ENCODE measurements at regions not wholly inside any gene's neighbourhood (a gene's known extent, or its start where the extent isn't known, plus 50 kb on each side); places are given as distances from the start of the nearest gene placed in this dataset.

DNA sequence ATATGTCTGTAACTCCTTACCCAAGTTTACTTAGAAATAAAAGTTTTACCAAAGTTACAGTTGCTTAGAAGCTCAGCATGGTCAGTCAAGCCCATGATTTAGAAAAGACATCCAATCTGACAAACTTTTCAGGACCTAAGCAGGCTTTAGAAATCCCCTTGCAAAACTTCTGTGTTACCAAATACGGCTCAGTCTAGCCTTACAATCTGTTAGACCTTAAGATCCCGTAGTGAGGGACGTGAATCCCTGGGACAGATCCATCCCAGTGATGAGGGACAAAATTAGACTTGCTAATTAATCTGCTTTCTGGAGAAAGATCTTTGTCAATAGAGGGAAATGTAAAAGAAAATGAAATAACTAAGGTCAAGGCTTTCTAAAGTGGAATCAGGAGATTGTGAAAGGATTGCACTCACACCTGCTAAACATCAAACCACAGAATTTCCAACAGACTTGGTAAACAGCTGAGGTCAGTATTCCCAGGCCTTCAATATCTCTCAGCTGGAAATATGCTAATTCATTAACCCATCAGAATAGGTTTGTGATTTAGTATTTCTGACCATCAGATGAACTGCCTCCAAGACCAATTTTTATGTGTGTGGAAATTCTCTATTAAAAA lies 375.3 kb downstream of the DUSP10 start:
- no peak for DNase-seq (ENCODE audit: low read depth)

DNA sequence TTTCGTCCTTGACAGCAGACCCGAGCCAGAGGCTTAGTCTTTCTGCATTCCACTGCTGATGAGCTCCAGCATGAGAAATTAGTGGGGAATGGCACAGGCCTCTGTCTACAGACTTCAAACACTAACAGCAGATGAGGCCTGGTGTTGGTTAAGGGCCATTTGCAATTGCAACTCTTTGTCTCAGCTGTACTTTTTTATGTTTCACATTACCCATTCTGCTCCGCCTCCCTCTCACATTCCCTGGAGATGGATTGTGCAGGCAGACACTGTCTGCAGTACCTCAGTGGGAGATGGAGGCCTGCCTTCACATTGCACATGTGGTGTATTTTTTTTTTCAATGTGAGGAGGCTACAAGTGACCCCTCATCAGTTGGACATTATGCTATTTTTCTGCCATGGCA lies 370.2 kb downstream of the DUSP10 start:
- no peak for DNase-seq (ENCODE audit: low read depth)

DNA sequence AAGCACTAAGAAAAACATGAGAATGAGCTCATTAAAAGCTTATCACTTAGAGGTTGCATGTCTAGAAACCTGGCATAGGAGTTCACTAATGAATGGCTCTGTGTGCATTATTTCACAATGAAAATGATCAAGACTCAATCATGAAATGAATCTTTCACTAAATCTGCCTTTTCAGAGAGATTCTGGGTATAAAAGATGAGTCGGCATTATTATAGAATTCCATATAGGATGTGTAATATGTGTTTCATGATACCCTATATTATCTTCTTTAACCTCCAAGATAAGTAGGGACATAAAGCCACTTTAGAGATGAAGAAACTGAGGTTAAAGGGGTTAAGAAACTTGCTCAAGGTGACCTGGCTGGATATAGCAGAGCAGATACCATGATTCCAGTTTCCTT lies 368.1 kb downstream of the DUSP10 start:
- DNase-seq (ENCODE audit: low read depth): no peak

DNA sequence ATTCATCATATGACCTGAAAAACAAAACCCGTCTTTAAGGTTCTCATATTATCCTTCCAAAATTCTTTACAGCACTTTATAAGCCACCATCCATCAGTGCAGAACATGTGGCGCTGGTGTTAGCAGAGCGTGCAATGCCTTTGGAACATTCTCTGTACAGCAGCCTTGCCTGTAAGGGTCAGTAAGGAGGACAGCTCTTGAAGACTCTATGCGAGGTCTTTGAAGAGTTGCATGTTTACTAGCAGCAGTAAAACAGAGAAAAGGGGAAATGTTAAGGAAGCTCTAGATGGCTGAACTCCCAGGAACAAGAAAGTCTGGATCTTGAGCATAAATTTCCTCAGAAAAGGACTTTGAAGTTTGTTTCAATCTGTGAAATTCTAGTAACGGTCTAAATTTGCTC lies 365.6 kb downstream of the DUSP10 start:
- no peak for DNase-seq (ENCODE audit: low read depth)

DNA sequence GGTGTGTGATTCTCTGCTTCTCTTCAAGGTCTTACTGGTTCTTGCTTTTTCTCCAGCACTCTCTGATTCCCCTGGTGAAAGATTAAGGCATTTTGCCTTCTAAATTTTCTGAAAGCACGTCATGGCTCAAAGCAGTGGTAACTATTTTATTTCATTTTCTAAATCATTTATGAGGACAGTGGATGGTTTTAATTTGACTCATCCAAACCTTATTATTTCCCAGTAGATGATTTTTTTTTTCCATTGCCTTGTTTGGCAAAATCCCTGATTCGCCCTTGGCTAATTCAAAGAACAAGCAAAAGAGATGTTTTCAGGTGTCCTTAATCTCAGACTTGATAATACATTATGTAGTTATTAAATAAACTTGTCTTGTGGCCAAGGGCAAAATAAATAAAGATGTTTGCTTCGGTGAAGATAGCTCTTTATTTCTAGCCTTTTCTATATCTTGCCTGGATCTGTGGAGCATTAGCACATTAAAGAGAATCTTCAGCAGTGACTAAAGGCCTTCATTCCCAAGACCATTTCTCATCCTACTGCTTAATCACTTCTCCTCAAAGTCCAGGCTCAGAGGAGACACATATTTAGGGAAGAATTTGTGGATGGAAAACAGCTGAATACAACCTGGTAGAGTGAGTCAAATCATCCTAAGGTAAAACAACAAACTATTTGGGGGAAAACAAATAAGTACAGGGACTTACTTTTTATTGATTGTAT lies 359.8 kb downstream of the DUSP10 start:
- DNase-seq (ENCODE audit: low read depth): no peak

DNA sequence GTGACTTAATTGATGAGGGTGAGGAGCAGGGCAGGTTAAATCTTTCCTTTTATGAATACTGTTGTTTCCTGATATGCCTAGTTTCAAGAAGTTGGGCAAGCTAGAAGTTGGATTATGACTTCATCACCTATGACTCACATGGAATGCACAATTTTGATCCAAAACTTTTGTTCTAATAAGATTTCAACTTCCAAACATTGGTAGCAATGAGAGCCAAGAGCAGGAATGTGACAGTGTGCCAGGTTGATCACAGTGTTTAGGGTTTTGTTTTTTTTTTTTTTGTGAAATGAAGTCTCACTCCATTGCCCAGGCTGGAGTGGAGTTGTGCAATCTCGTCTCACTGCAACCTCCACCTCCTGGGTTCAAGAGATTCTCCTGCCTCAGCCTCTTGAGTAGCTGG lies 349.4 kb downstream of the DUSP10 start:
- no peak for DNase-seq (ENCODE audit: low read depth)

DNA sequence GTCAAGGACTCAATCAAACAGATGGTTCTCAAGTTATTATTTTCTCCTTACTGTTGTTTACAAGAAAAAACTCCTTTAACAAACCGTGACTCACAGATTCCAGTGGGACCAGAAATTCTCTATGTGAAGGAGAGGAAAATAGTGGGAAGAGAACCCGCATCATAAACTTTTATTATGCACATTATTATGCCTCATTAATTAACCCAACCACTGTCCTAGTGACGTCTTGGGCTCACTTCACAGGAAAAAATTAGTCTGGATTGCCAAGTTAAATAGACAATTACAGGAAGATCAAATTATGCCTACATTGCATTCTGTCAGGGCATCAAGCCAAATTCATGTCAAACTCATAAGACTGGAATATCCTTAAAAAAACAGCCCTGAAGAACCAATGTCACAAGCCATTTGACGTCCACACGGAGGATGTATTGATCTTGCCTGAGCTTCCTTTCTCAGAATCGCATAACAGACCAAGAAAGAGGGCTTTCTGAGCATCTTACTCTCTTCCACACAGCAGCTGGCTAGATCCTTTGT lies 347.8 kb downstream of the DUSP10 start:
- no peak for DNase-seq (ENCODE audit: low read depth)

DNA sequence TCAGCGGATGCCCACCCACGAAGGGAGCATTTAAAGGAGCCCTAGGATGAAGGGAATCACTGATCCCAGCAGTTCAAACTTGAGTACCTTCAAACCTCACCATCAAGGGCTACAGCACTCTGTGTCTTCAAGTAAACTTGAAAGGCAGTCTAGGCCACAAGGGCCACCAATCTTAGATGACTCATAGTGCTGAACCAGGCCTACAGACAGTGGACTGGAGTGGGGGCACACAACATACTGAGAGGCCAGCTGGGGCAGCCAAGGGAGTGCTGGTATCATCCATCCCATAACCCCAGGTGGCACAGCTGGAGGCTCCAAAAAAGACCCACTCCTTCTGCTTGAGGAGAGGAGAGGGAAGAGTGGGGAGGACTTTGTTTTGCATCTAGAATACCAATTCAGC lies 345.4 kb downstream of the DUSP10 start:
- no peak for DNase-seq (ENCODE audit: low read depth)

DNA sequence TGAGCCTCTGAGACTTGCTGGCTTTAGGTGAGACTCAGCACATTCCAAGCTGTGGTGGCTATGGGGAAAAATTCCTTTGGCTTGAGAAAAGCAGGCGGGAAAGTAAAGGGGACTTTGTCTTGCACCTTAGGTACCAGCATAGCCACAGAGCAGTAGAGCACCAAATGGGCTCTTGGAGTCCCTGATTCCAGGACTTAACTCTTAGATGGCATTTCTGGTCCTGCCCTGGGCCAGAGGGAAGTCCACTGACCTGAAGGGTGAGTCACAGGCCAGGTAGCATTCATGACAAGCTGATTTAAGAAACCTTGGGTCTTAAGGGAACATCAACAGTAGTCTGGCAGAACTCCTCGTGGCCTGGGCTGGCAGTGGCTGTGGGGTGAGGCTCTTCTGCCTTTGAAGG lies 344.7 kb downstream of the DUSP10 start:
- DNase-seq (ENCODE audit: low read depth): no peak

DNA sequence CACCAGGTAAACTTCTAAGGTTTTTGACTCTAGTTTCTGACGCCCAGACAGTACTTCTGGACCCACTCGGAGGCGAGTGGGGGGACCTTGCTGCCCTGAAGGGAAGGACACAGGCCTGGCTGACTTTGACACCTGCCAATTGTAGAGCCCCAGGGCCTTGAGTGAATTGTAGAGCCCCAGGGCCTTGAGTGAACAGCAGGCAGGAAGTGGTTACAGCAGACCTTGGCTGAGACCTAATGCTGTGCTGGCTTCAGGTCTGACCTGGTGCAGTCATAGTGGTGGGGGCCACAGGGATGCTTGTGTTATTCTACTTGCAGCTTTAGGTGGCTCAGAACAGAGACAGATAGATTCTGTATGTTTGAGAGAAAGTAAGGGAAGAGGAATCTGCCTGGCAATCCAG lies 344.3 kb downstream of the DUSP10 start:
- no peak for DNase-seq (ENCODE audit: low read depth)

DNA sequence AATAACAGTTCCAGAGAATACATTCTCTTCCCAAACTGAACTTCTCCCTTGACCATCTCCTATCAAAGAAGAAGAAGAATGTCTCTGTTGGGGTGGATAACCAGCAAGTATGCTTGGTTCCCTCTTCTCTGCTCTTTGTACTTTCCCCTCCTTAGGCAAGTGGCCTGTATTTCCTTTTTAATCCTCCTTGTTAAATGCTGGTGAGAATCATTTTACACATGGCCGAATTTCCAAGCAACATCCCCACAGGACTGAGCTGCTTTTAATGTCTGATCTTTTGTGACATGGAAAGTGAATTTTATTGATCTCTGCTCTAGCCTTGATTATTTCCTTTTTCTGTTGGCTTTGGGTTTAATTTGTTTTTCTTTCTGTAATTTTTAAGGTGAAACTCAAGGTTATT lies 336.7 kb downstream of the DUSP10 start:
- no peak for DNase-seq (ENCODE audit: low read depth)

DNA sequence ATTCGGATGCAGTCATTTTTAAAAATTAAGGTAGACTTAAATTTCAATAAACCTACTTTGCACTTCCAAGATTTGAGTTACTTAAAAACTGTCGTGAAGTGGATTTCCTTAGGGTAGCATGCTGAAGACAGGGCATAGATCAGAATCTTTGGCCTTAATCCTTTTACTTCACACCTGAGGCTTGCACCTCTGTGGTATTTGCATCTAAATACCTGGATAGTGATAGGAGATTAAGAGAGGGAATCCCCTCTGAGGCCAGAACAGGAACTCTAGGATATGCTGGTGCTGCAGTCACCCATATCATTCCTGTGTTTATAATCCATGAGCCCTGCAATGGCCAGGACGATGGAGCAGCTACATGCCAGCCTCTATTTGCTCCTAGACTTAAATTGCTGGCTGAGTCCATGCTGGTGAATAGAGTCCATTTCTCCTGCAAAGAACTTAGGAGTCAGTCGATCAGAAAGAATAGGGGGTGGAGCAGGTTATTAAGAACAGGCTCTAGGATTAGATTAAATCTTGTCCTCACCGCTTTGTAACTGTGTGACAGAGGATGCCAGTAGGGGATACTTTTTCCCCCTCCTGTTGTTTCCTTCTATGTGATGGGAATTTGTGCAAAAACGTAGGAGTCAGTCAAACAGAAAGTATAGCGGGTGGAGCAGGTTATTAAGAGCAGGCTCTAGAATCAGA lies 333.6 kb downstream of the DUSP10 start:
- no peak for DNase-seq (ENCODE audit: low read depth)

DNA sequence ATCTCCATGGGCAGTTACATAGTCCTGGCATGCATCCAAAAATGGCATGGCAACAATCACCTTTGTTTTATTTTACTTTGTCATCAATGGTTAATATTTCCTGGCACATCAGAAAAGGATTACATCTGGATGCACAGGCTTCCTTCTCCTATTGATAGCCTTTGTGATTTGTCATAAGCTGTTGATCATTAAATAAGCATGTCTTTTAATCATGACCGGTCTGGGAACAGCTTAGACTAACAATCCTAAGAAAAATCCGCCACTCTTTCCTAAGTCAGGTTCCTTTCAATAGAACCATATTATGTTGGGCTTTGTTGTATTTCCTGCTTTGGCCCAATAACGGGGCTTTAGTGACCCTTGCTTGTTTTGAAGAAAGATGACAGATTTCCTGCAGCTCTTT lies 330.6 kb downstream of the DUSP10 start:
- DNase-seq (ENCODE audit: low read depth): no peak

DNA sequence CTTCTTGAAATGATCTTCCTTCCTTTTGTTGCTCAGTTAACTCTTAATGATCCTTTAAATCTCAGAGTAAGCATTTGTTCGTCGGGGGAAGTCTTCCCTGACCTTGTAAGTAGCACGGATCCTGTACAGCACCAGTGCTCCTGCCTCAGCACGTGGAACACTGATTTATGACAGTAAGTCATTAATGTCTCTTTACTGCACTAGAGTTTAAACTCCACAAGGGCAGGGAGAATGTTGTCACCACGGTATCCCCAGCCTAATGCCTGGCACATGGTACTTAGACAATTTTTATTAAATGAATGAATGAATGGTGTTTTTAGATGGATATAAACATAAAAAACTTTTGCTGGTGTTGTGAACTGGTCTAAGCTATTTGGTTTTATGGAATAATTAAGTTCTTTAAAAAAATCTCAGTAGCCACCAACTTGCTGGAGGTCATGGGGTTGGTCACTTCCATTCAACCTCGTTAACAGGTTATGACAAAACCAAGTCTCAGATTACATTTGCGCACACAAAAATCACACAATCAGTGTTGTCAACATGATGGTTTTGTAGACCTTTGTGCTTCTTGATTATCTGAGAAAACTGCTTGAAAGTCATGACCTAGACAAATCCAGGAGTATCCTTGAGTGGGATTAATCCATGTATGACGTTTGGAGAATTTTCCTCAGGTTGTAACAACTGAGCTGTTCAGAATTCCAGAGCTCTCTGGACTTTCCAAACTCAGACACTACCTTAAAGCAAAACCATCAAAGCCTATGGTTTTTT lies 326.9 kb downstream of the DUSP10 start:
- DNase-seq (ENCODE audit: low read depth): no peak

DNA sequence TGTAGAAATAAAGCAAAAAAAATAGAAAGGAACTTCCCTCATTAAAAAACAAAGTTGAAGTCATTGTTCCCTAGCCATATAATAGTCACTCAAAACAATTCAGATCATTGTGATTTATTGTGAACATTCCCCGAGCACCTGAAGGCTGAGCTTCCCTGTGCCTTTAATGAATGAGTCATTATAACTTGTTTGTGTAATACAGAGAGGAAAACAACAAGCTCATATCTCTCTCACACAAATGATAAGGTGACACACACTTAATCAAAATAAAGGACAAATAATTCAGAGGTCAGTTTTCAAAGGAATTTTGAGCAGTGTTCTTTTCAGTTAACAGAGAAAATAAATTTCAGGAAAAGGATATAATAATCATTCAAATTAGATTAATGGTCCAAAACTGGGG lies 326.2 kb downstream of the DUSP10 start:
- no peak for DNase-seq (ENCODE audit: low read depth)

DNA sequence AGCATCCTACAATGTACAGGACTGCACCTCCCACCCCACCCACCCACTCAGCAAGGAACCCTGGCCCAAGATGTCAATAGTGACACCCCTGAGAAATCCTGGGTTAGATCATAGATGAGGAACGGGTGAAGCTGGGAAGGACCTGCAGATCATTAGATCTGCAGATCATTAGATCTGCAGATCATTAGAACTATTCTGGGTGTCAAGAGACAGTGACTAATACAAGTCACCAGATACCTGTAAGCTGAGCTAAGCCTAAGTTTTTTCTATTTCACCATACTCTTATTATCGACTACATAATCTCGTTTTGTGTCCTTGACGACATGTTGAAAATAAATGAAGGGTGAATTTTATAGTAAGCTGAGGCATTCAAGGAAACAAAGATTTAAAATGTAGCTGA lies 325.7 kb downstream of the DUSP10 start:
- no peak for DNase-seq (ENCODE audit: low read depth)

DNA sequence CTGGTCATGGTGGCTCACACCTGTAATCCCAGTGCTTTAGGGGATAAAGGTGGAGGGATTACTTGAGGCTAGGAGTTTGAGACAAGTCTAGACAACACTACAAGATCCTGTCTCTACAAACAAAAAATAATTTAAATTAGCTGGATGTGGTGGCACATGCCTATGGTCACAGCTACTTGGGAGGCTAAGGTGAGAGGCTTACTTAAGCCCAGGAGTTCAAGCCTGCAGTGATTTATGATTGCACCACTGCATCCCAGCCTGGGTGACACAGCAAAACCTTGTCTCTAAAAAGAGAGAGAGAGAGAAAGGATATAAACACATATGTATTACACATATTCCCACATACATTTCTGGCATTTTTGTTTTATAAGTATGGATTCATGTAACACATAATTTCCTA lies 325.2 kb downstream of the DUSP10 start:
- DNase-seq (ENCODE audit: low read depth): no peak

DNA sequence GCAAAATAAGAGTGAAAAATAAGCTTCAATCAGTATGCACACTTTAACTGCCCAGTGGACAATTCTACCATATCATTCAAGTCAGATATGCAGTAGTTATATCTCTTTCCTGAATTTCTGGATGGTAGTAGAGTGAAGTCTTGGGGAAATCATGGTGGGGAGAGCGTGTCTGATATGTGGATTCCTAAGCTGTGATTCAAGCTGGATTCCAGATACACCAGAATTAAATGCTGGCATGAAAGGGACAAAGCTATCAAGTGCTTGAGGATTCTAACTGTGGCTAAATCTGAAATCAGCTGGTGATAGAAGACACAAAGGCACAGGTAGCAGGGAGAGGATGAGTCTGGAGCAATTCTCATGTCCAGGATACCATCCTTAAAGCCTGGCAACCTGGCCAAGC lies 323.5 kb downstream of the DUSP10 start:
- DNase-seq (ENCODE audit: low read depth): no peak

DNA sequence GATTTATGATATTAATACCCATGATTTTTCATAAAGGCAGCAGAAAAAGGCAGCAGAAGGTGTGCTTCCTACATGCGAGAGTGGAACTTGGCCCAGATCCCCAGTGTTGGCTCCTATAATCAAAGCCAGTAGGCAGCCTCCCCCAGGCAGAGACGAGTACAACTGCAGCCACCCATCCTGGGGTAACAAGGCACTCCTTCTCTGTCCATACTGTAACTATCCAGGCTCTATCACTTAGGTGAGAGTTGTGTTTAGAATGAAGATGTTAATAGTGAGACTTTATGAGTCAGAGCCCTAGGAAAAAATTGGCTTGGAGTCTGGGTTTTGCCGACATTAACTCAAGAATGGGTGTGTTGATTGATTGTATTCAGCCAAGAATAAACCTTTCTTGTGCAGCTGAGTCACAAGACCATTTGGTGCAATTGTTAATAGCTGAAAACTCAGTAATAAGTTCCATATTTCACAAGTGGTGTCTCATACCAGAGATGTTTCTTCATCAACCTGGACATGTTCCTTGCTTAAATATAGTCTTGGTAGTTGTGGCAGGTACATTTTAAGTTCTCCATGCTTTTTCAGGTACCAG lies 322.3 kb downstream of the DUSP10 start:
- DNase-seq (ENCODE audit: low read depth): no peak

DNA sequence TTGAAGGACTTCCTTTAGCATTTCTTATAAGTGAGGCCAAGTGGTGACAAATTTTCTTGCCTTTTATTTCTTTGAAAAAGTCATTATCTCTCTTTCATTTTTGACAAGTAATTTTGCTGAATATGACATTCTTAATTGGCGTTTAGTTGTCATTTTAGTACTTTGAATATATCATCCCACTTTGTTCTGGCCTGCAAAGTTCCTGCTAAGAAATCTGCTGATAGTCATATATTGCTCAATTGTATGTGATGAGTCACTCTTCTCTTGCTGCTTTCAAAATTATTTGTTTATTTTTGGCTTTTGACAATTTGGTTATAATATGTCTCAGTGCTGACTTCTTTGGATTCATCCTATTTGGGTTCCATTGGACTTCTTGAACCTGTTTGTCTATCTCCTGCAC lies 312.6 kb downstream of the DUSP10 start:
- no peak for DNase-seq (ENCODE audit: low read depth)

DNA sequence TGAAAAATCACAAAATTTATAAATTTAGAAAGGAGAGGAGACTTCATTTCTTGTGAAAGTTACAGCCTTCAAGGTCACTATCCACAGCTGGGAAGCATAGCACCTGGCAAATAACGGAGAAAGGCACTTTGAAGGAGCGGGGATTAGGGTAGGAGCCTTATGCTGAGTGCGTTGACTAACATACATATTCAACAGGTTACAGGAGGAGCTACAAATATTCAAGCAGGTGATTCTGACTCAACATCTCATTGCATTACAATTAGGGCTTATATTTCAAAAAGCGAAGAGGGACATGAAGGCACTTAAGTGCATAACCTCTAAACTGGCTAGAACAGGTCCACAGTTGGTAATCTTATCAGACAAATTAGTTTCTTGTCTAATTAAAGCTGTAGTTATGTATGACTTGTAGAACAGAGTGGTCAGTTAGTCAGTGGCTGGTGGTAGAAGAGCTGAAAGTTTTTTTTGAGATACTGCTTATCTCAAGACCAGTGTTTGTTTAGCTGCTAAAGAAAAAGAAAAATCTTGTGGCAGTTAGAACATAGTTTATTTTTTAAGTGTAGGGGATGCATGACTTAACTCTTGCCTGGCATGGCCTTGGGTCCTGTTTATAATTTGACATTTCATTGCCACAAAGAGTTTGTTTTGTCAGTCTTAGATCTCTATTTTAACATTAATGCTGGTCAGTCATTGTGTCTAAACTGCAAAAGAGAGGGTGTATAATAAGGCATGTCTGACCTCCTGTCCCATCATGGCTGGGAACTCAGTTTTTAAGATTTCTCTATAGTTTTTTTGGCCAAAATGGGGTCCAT lies 311.5 kb downstream of the DUSP10 start:
- no peak for DNase-seq (ENCODE audit: low read depth)
